Loucy (cell line): ENCODE measurements at regions not wholly inside any gene's neighbourhood (a gene's known extent, or its start where the extent isn't known, plus 50 kb on each side); places are given as distances from the start of the nearest gene placed in this dataset.

ENCODE experiments used
- H2AFZ ChIP-seq: fragments of 200-600 bp; sonication (generic); 2 replicates; pipeline ENCODE4 v1.6.0; 2016; ENCODE audit warnings: antibody characterized with exemption, mild to moderate bottlenecking, low read length, moderate library complexity
- H3F3A ChIP-seq: fragments of 200-600 bp; 2 replicates; pipeline ENCODE4 v1.6.0; 2016; ENCODE audit warnings: antibody characterized with exemption, low read depth, mild to moderate bottlenecking
- H3K27me3 ChIP-seq: fragments of 200-600 bp; sonication (generic); 2 replicates; pipeline ENCODE4 v1.6.1; 2014; ENCODE audit warnings: low read length, mild to moderate bottlenecking; ENCODE audit not compliant: insufficient read depth, poor library complexity, severe bottlenecking
- H3K36me3 ChIP-seq: fragments of 200-600 bp; sonication (generic); 2 replicates; pipeline ENCODE4 v1.6.1; 2016; ENCODE audit warnings: low read length; ENCODE audit not compliant: insufficient read depth
- H3K4me1 ChIP-seq: fragments of 200-600 bp; sonication (generic); 2 replicates; pipeline ENCODE4 v1.5.1; 2014; ENCODE audit warnings: low read length, mild to moderate bottlenecking; ENCODE audit not compliant: insufficient read depth, poor library complexity, severe bottlenecking
- H3K4me2 ChIP-seq: fragments of 200-600 bp; sonication (generic); 2 replicates; pipeline ENCODE4 v1.6.0; 2014; ENCODE audit warnings: antibody characterized with exemption, low read length, low read depth, mild to moderate bottlenecking; ENCODE audit not compliant: poor library complexity, severe bottlenecking
- H3K4me3 ChIP-seq: fragments of 200-600 bp; sonication (generic); 2 replicates; pipeline ENCODE4 v1.5.1; 2014; ENCODE audit warnings: low read length, mild to moderate bottlenecking, mixed read lengths; ENCODE audit not compliant: poor library complexity, severe bottlenecking
- H3K79me2 ChIP-seq: fragments of 200-600 bp; sonication (generic); 2 replicates; pipeline ENCODE4 v1.6.1; 2014; ENCODE audit warnings: low read length; ENCODE audit not compliant: insufficient read depth
- H3K9ac ChIP-seq: fragments of 200-600 bp; sonication (generic); 2 replicates; pipeline ENCODE4 v1.6.0; 2014; ENCODE audit warnings: mild to moderate bottlenecking, low read depth, low read length, moderate library complexity; ENCODE audit not compliant: poor library complexity, severe bottlenecking
- H3K9me2 ChIP-seq: fragments of 200-600 bp; sonication (generic); replicated peaks from 2 replicates; pipeline ENCODE4 v1.6.1; 2016; ENCODE audit warnings: low read depth, low read length, mixed read lengths
- H3K9me3 ChIP-seq: fragments of 200-600 bp; sonication (generic); 2 replicates; pipeline ENCODE4 v1.6.1; 2014; ENCODE audit warnings: mild to moderate bottlenecking, antibody characterized with exemption, low read length, low read depth; ENCODE audit not compliant: insufficient read depth
- H4K20me1 ChIP-seq: fragments of 200-600 bp; sonication (generic); 2 replicates; pipeline ENCODE4 v1.6.0; 2014; ENCODE audit warnings: antibody characterized with exemption, low read length, mild to moderate bottlenecking; ENCODE audit not compliant: insufficient read depth, poor library complexity, severe bottlenecking
- EZH2phosphoT487 ChIP-seq: fragments of 200-600 bp; IDR thresholded peaks from 2 replicates; pipeline ENCODE4 v1.6.1; 2018; ENCODE audit warnings: antibody characterized with exemption, mild to moderate bottlenecking, moderate library complexity, borderline replicate concordance
- TF ChIP-seq, protein P1 (sequence below): fragments of 200-600 bp; sonication (generic); conservative IDR thresholded peaks from 2 replicates; pipeline ENCODE4 v1.5.1; 2014; ENCODE audit warnings: mild to moderate bottlenecking, antibody characterized with exemption, low read length

DNA sequence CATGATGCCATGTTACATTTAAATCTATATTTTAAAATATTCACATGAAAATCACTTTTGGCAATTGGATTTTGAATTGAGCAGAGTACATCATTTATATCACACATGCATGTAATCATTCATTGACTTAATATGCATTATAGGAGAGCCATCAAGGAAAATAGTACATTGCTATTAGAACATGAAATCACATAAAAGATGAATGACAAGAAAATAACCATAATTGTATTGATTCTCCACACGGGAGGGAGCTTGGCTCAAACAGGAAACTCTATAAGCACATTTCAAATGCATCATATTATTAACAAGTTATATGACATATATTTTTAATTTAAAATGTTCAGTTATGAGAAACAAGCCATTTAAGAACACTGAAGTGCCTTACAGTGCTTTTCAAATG is 208.6 kb upstream of the PRR20A start:
- Histone ChIP-seq H3K4me1 (no peaks in the 10 kb centered on the region), H3K9me3 (no peaks in the 10 kb centered on the region)
- TF ChIP-seq, protein P1, sequence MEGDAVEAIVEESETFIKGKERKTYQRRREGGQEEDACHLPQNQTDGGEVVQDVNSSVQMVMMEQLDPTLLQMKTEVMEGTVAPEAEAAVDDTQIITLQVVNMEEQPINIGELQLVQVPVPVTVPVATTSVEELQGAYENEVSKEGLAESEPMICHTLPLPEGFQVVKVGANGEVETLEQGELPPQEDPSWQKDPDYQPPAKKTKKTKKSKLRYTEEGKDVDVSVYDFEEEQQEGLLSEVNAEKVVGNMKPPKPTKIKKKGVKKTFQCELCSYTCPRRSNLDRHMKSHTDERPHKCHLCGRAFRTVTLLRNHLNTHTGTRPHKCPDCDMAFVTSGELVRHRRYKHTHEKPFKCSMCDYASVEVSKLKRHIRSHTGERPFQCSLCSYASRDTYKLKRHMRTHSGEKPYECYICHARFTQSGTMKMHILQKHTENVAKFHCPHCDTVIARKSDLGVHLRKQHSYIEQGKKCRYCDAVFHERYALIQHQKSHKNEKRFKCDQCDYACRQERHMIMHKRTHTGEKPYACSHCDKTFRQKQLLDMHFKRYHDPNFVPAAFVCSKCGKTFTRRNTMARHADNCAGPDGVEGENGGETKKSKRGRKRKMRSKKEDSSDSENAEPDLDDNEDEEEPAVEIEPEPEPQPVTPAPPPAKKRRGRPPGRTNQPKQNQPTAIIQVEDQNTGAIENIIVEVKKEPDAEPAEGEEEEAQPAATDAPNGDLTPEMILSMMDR: no peak
- no peak for TF ChIP-seq EZH2phosphoT487

DNA sequence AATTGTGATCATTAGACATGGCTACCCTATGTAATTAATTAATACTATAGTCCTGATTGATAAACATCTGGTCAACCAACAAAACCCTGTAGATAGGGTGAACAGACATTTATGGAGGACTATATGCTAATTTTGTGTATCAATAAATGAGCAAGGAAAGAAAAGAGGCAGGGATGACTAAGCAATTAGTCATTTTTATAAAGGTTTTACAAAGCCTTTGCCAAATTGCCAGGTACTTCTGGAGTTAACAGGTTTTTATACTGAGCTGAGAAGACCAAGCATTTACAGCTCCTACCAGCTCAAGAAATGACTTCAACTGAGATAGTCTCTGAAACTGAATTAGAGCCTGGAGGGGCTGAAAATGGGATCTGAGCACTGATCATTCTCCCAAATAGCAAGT is 186.8 kb upstream of the PRR20A start:
- H3K79me2 ChIP-seq: no peaks in the 10 kb centered on the region
- H3K9me2 ChIP-seq: no peaks in the 10 kb centered on the region
- TF ChIP-seq EZH2phosphoT487: no peak
- TF ChIP-seq, protein P1: no peak
- H3K4me3 ChIP-seq: no peak overlapping the region
- H4K20me1 ChIP-seq: no peaks in the 10 kb centered on the region
- H3K36me3 ChIP-seq: no peaks in the 10 kb centered on the region
- no peak overlapping the region for H3K9ac ChIP-seq
- no peaks in the 10 kb centered on the region for H3K4me1 ChIP-seq
- H2AFZ ChIP-seq: no peak overlapping the region
- no peaks in the 10 kb centered on the region for H3K9me3 ChIP-seq
- H3F3A ChIP-seq: no peaks in the 10 kb centered on the region
- H3K27me3 ChIP-seq: no peaks in the 10 kb centered on the region
- H3K4me2 ChIP-seq: no peak overlapping the region

More for the DNA sequence above, 208.6 kb upstream of the PRR20A start:
- no peaks in the 10 kb centered on the region for H3K36me3 ChIP-seq
- H3K4me2 ChIP-seq: no peak overlapping the region
- no peaks in the 10 kb centered on the region for H3K79me2 ChIP-seq
- H2AFZ ChIP-seq: no peak overlapping the region
- no peak overlapping the region for H3K4me3 ChIP-seq
- no peaks in the 10 kb centered on the region for H4K20me1 ChIP-seq
- H3K9ac ChIP-seq: no peak overlapping the region
- H3F3A ChIP-seq: no peaks in the 10 kb centered on the region
- H3K27me3 ChIP-seq: no peaks in the 10 kb centered on the region
- H3K9me2 ChIP-seq: no peaks in the 10 kb centered on the region

DNA sequence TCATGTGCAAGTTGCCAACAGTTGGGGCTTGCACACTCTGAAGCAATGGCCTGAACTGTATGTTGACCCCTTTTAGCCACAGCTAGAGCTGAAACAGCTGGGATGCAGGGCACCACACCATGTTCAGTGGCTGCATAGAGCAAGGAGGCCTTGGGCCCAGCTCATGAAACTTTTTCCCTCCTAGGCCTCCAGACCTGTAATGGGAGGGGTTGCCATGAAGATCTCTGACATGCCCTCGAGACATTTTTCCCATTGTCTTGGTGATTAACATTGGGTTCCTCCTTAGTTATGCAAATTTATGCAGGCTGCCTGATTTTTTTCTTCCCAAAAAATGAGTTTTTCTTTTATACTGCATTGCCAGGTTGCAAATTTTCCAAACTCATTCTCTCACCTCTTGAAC is 165.1 kb upstream of the PRR20A start:
- H3K79me2 ChIP-seq: no peaks in the 10 kb centered on the region
- 0 out of 2 replicates have a peak, but pooled peaks cover 5% of the 10 kb centered on the region for H3K9me3 ChIP-seq
- H3K4me2 ChIP-seq: no peak overlapping the region
- no peak overlapping the region for H2AFZ ChIP-seq
- H3F3A ChIP-seq: no peaks in the 10 kb centered on the region
- no peak overlapping the region for H3K4me3 ChIP-seq
- no peaks in the 10 kb centered on the region for H4K20me1 ChIP-seq
- no peaks in the 10 kb centered on the region for H3K36me3 ChIP-seq
- H3K9ac ChIP-seq: no peak overlapping the region
- H3K9me2 ChIP-seq: no peaks in the 10 kb centered on the region
- H3K4me1 ChIP-seq: no peaks in the 10 kb centered on the region
- TF ChIP-seq, protein P1: no peak
- TF ChIP-seq EZH2phosphoT487: no peak
- H3K27me3 ChIP-seq: no peaks in the 10 kb centered on the region
